Astrocyte (in vitro differentiated cells and primary cell): ENCODE measurements at regions not wholly inside any gene's neighbourhood (a gene's known extent, or its start where the extent isn't known, plus 50 kb on each side); places are given as distances from the start of the nearest gene placed in this dataset.

Source experiments
- DNase-seq: peaks from one replicate; pipeline ENCODE4 v3.0.0-alpha.2; 2010; ENCODE audit warnings: low read depth
- FAIRE-seq: peaks from 2 replicates; lab custom pipeline; 2011; peaks lifted over from hg19 to GRCh38; lab: Jason Lieb, UNC
- H2AFZ ChIP-seq: 2 replicates; pipeline ENCODE4 v1.6.0; 2012; ENCODE audit warnings: low read depth, low read length, inconsistent platforms
- H3K27ac ChIP-seq: 2 replicates; pipeline ENCODE4 v1.5.1; 2011; ENCODE audit warnings: low read depth, low read length, inconsistent platforms
- H3K27me3 ChIP-seq: 2 replicates; pipeline ENCODE4 v1.6.0; 2011; ENCODE audit warnings: low read length, inconsistent platforms; ENCODE audit not compliant: insufficient read depth
- H3K36me3 ChIP-seq: 2 replicates; pipeline ENCODE4 v1.5.1; 2011; ENCODE audit warnings: low read length, inconsistent platforms; ENCODE audit not compliant: insufficient read depth
- H3K4me1 ChIP-seq: 2 replicates; pipeline ENCODE4 v1.5.1; 2011; ENCODE audit warnings: low read length, inconsistent platforms; ENCODE audit not compliant: insufficient read depth
- H3K4me2 ChIP-seq: 2 replicates; pipeline ENCODE4 v1.6.0; 2012; ENCODE audit warnings: low read length, inconsistent platforms
- H3K4me3 ChIP-seq: 2 replicates; pipeline ENCODE4 v1.5.1; 2011; ENCODE audit warnings: low read depth, mild to moderate bottlenecking, low read length, inconsistent platforms; ENCODE audit not compliant: insufficient read depth
- H3K79me2 ChIP-seq: 2 replicates; pipeline ENCODE4 v1.6.0; 2012; ENCODE audit warnings: mild to moderate bottlenecking, low read length, inconsistent platforms; ENCODE audit not compliant: insufficient read depth
- H3K9ac ChIP-seq: 2 replicates; pipeline ENCODE4 v1.6.0; 2012; ENCODE audit warnings: mild to moderate bottlenecking, low read length, inconsistent platforms
- H3K9me3 ChIP-seq: 2 replicates; pipeline ENCODE4 v1.5.1; 2012; ENCODE audit warnings: low read depth, mild to moderate bottlenecking, low read length, inconsistent platforms; ENCODE audit not compliant: insufficient read depth
- H4K20me1 ChIP-seq: 2 replicates; pipeline ENCODE4 v1.6.0; 2012; ENCODE audit warnings: low read length, inconsistent platforms; ENCODE audit not compliant: insufficient read depth
- H3K27ac Mint-ChIP-seq: one replicate; pipeline ENCODE4 v1.8.0; 2021; ENCODE audit warnings: mild to moderate bottlenecking, mixed read lengths; ENCODE audit not compliant: unreplicated experiment
- H3K27me3 Mint-ChIP-seq: one replicate; pipeline ENCODE4 v1.8.0; 2021; ENCODE audit warnings: low read depth, mixed read lengths; ENCODE audit not compliant: unreplicated experiment
- H3K36me3 Mint-ChIP-seq: one replicate; pipeline ENCODE4 v1.8.0; 2021; ENCODE audit warnings: low read depth, mixed read lengths; ENCODE audit not compliant: unreplicated experiment
- H3K4me1 Mint-ChIP-seq: one replicate; pipeline ENCODE4 v1.8.0; 2021; ENCODE audit warnings: low read depth, mixed read lengths; ENCODE audit not compliant: unreplicated experiment
- H3K4me3 Mint-ChIP-seq: one replicate; pipeline ENCODE4 v1.8.0; 2021; ENCODE audit warnings: mild to moderate bottlenecking, moderate library complexity, mixed read lengths; ENCODE audit not compliant: unreplicated experiment
- H3K9me3 Mint-ChIP-seq: one replicate; pipeline ENCODE4 v1.8.0; 2021; ENCODE audit warnings: mild to moderate bottlenecking, mixed read lengths; ENCODE audit not compliant: unreplicated experiment
- EZH2 ChIP-seq: IDR thresholded peaks from 2 replicates; pipeline ENCODE4 v1.6.1; 2012; ENCODE audit warnings: mild to moderate bottlenecking, low read length, inconsistent platforms; ENCODE audit not compliant: insufficient read depth
- TF ChIP-seq, protein P1 (sequence below): IDR thresholded peaks from 2 replicates; pipeline ENCODE4 v1.5.1; 2011; ENCODE audit warnings: low read depth, mild to moderate bottlenecking, inconsistent platforms, low read length, moderate library complexity; ENCODE audit not compliant: insufficient read depth

DNA sequence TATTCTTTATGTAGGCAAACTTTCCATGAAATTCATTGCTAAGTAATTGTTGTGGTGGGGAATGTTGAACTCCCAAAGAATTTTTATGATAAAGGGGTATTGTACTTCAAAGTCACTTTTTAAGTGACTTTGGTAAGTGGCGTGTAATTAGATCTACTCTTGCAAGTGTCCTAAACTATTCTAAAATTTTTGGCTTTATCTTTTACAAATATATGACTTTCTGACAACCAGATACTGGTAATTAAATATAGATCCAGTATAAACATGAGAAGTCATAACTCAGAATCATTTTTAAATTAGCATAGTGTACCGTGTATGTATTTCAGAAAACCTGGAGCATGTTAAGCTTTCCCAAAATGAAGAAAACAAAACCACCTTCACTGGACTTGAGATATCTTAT is 84.7 kb upstream of the HGF start:
- H3K27me3 Mint-ChIP-seq: no peaks in the 10 kb centered on the region
- Histone ChIP-seq H3K27ac (no peak overlapping the region), H3K4me3 (no peak overlapping the region), H3K9me3 (no peaks in the 10 kb centered on the region), H3K27me3 (no peaks in the 10 kb centered on the region), H3K9ac (no peak overlapping the region), H4K20me1 (no peaks in the 10 kb centered on the region), H3K36me3 (no peaks in the 10 kb centered on the region), H3K79me2 (no peaks in the 10 kb centered on the region), H3K4me2 (no peak overlapping the region), H3K4me1 (no peaks in the 10 kb centered on the region), H2AFZ (no peak overlapping the region)
- H3K4me1 Mint-ChIP-seq: no peaks in the 10 kb centered on the region
- H3K36me3 Mint-ChIP-seq: no peaks in the 10 kb centered on the region
- H3K27ac Mint-ChIP-seq: no peak overlapping the region
- peaks cover 3% of the 10 kb centered on the region for H3K9me3 Mint-ChIP-seq
- DNase-seq (no peak), FAIRE-seq (no peak)
- TF ChIP-seq, protein P1, sequence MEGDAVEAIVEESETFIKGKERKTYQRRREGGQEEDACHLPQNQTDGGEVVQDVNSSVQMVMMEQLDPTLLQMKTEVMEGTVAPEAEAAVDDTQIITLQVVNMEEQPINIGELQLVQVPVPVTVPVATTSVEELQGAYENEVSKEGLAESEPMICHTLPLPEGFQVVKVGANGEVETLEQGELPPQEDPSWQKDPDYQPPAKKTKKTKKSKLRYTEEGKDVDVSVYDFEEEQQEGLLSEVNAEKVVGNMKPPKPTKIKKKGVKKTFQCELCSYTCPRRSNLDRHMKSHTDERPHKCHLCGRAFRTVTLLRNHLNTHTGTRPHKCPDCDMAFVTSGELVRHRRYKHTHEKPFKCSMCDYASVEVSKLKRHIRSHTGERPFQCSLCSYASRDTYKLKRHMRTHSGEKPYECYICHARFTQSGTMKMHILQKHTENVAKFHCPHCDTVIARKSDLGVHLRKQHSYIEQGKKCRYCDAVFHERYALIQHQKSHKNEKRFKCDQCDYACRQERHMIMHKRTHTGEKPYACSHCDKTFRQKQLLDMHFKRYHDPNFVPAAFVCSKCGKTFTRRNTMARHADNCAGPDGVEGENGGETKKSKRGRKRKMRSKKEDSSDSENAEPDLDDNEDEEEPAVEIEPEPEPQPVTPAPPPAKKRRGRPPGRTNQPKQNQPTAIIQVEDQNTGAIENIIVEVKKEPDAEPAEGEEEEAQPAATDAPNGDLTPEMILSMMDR: no peak
- TF ChIP-seq EZH2: no peak
- no peak overlapping the region for H3K4me3 Mint-ChIP-seq

DNA sequence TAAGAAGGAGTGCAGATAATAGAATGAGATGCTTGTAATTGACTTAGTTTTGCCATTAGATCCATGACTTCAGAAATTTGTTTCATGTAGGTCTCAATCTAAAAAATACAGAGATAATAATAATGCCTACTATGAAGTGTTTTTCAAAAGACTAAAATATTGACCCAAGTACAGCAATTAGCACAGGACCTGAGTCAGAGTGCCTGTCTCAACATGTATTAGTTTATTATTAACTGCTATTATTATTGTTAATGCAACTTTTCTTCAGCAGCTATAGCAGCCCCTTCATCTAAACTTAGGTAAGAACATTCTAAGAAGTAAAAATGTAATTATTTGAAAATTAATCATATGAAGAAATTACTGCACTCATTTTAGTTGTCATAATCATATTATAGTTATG is 82.9 kb upstream of the HGF start:
- no peak overlapping the region for H3K27ac ChIP-seq
- FAIRE-seq (no peak), DNase-seq (no peak)
- H3K27me3 ChIP-seq: no peaks in the 10 kb centered on the region
- H3K36me3 ChIP-seq: no peaks in the 10 kb centered on the region
- H3K9ac ChIP-seq: no peak overlapping the region
- H3K4me1 Mint-ChIP-seq: no peaks in the 10 kb centered on the region
- no peaks in the 10 kb centered on the region for H3K36me3 Mint-ChIP-seq
- no peaks in the 10 kb centered on the region for H4K20me1 ChIP-seq
- H3K9me3 ChIP-seq: no peaks in the 10 kb centered on the region
- H3K4me2 ChIP-seq: no peak overlapping the region
- H3K4me3 Mint-ChIP-seq: no peak overlapping the region
- H3K9me3 Mint-ChIP-seq: no peaks in the 10 kb centered on the region
- H3K4me1 ChIP-seq: no peaks in the 10 kb centered on the region
- H3K27me3 Mint-ChIP-seq: no peaks in the 10 kb centered on the region
- no peak overlapping the region for H3K4me3 ChIP-seq
- no peak overlapping the region for H2AFZ ChIP-seq
- TF ChIP-seq, protein P1: no peak
- no peak for TF ChIP-seq EZH2
- no peaks in the 10 kb centered on the region for H3K79me2 ChIP-seq
- no peak overlapping the region for H3K27ac Mint-ChIP-seq

DNA sequence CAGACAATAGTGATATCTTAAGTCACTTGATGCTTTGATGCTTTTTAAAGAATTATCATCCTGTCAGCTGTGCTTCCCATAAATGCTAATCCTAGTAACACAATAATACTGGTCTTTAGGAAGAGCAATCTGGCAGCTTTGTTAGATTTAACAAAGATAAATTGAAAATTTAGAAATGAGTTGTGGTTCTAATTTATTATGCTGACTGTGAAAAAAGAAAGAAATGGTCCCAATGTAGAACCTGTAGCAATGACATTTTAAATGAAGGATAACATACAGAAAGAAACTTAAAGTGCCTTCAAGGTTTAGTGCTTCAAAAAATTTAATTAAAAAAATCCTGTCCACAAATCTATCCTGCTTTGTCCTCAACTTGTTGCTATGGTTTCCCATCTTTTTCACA is 81.6 kb upstream of the HGF start:
- Mint-ChIP-seq H3K27me3 (no peaks in the 10 kb centered on the region), H3K27ac (no peak overlapping the region), H3K36me3 (no peaks in the 10 kb centered on the region), H3K9me3 (no peaks in the 10 kb centered on the region), H3K4me3 (no peak overlapping the region), H3K4me1 (peaks cover 4% of the 10 kb centered on the region)
- H3K9me3 ChIP-seq: no peaks in the 10 kb centered on the region
- FAIRE-seq (no peak), DNase-seq (no peak)
- H3K4me1 ChIP-seq: no peaks in the 10 kb centered on the region
- no peaks in the 10 kb centered on the region for H3K36me3 ChIP-seq
- H2AFZ ChIP-seq: no peak overlapping the region
- H3K79me2 ChIP-seq: no peaks in the 10 kb centered on the region
- H3K4me2 ChIP-seq: no peak overlapping the region
- H3K27ac ChIP-seq: no peak overlapping the region
- H4K20me1 ChIP-seq: no peaks in the 10 kb centered on the region
- no peak overlapping the region for H3K4me3 ChIP-seq
- TF ChIP-seq, protein P1: no peak
- no peak for TF ChIP-seq EZH2
- no peak overlapping the region for H3K9ac ChIP-seq
- no peaks in the 10 kb centered on the region for H3K27me3 ChIP-seq
